OCI-LY7 (cell line): ENCODE measurements at regions not wholly inside any gene's neighbourhood (a gene's known extent, or its start where the extent isn't known, plus 50 kb on each side); places are given as distances from the start of the nearest gene placed in this dataset. TPM values are rescaled to one million over a fixed set of nuclear protein-coding genes. Genes with fewer than 3 reads are reported as not detected.

ENCODE experiments used
- small RNA-seq: library from RNA; depleted of rRNA; stranded (forward); fragments of <200 nt; gene quantifications from one replicate; pipeline ENCODE3, GENCODE V24; 2014

Small RNAs in the stretch of these regions (small RNA-seq; reads per million reads assigned to genes)
- gene CU639417.2 = not detected
